IPS DF 19.7 (cell line): ENCODE measurements at regions not wholly inside any gene's neighbourhood (a gene's known extent, or its start where the extent isn't known, plus 50 kb on each side); places are given as distances from the start of the nearest gene placed in this dataset.
"Not testable (repeated sequence)": the region's sequence is repeated elsewhere in the genome, so short reads cannot be mapped to it uniquely, and the experiment has no call there.

Source experiments
- DNase-seq: peaks from one replicate; pipeline ENCODE4 v3.0.0-alpha.2; 2013; ENCODE audit warnings: low read depth, low spot score

- DNase-seq = no peak
Observed at GRCh38 chr5:120919017-120919416, 454.9 kb downstream of the PRR16 start.

- no peak for DNase-seq
Observed at GRCh38 chr5:120923026-120923425, 458.9 kb downstream of the PRR16 start.

GRCh38 chr5:120926471-120926870 is 462.4 kb downstream of the PRR16 start:
- no peak for DNase-seq

GRCh38 chr5:120927950-120928530 is 463.9 kb downstream of the PRR16 start:
- no peak for DNase-seq

GRCh38 chr5:120932480-120932879 is 468.4 kb downstream of the PRR16 start:
- no peak for DNase-seq

- DNase-seq = no peak
Observed at GRCh38 chr5:120934031-120934430, 469.9 kb downstream of the PRR16 start.

- DNase-seq = no peak
Observed at GRCh38 chr5:120936652-120937051, 472.6 kb downstream of the PRR16 start.

GRCh38 chr5:120938604-120939003 is 474.5 kb downstream of the PRR16 start:
- DNase-seq = no peak

- no peak for DNase-seq
Observed at GRCh38 chr5:120942596-120943350, 478.7 kb downstream of the PRR16 start.

- DNase-seq = not testable (repeated sequence)
Observed at GRCh38 chr5:120949596-120949995, 485.5 kb downstream of the PRR16 start.

- DNase-seq = not testable (repeated sequence)
Observed at GRCh38 chr5:120953445-120953844, 489.3 kb downstream of the PRR16 start.

- no peak for DNase-seq
Observed at GRCh38 chr5:120954255-120954654, 490.2 kb downstream of the PRR16 start.

GRCh38 chr5:120955795-120956194 is 491.7 kb downstream of the PRR16 start:
- no peak for DNase-seq

- no peak for DNase-seq
Observed at GRCh38 chr5:120958877-120959485, 494.9 kb downstream of the PRR16 start.

- DNase-seq = no peak
Observed at GRCh38 chr5:120960510-120960909, 496.4 kb downstream of the PRR16 start.

GRCh38 chr5:120967366-120967765 is 503.3 kb downstream of the PRR16 start:
- no peak for DNase-seq

- DNase-seq = no peak
Observed at GRCh38 chr5:120974690-120975089, 510.6 kb downstream of the PRR16 start.

GRCh38 chr5:120982351-120982750 is 518.3 kb downstream of the PRR16 start:
- no peak for DNase-seq

GRCh38 chr5:120985526-120985925 is 521.4 kb downstream of the PRR16 start:
- no peak for DNase-seq

GRCh38 chr5:120988491-120988890 is 524.4 kb downstream of the PRR16 start:
- DNase-seq = no peak

GRCh38 chr5:120988941-120989340 is 524.8 kb downstream of the PRR16 start:
- no peak for DNase-seq

- DNase-seq = no peak
Observed at GRCh38 chr5:120991569-120991968, 527.5 kb downstream of the PRR16 start.

- no peak for DNase-seq
Observed at GRCh38 chr5:120994112-120994511, 530.0 kb downstream of the PRR16 start.
